ENCODE measurements at regions not wholly inside any gene's neighbourhood (a gene's known extent, or its start where the extent isn't known, plus 50 kb on each side); places are given as distances from the start of the nearest gene placed in this dataset.
"Not testable (repeated sequence)": the region's sequence is repeated elsewhere in the genome, so short reads cannot be mapped to it uniquely, and the experiment has no call there.

GRCh38 chr7:93031795-93032194 lies 86.0 kb downstream of the SAMD9 start:
- Histone ChIP-seq H3K9me3 (ENCODE audit: control insufficient read depth in 2 of 2, low read length in 2 of 2) (no peaks in the 10 kb centered on the region), H3K27ac (ENCODE audit: low read length) (no peak overlapping the region), H3K4me3 (ENCODE audit: low read length in 2 of 2) (no peak overlapping the region), H3K27me3 (ENCODE audit: control insufficient read depth in 1 of 2, insufficient read depth in 2 of 2, low read length in 2 of 2) (no peaks in the 10 kb centered on the region), H3K36me3 (ENCODE audit: control insufficient read depth in 2 of 2, insufficient read depth in 2 of 2, low read length in 2 of 2) (no peaks in the 10 kb centered on the region), H3K9ac (ENCODE audit: low read length in 2 of 2) (no peak overlapping the region), H3K4me1 (ENCODE audit: control insufficient read depth, insufficient read depth, low read length) (no peaks in the 10 kb centered on the region)

GRCh38 chr7:93030605-93031225 lies 87.1 kb downstream of the SAMD9 start:
- Histone ChIP-seq H3K27ac (ENCODE audit: low read length) (no peak overlapping the region), H3K9me3 (ENCODE audit: control insufficient read depth in 2 of 2, low read length in 2 of 2) (no peaks in the 10 kb centered on the region), H3K36me3 (ENCODE audit: control insufficient read depth in 2 of 2, insufficient read depth in 2 of 2, low read length in 2 of 2) (no peaks in the 10 kb centered on the region), H3K4me1 (ENCODE audit: control insufficient read depth, insufficient read depth, low read length) (no peaks in the 10 kb centered on the region), H3K9ac (ENCODE audit: low read length in 2 of 2) (no peak overlapping the region), H3K27me3 (ENCODE audit: control insufficient read depth in 1 of 2, insufficient read depth in 2 of 2, low read length in 2 of 2) (no peaks in the 10 kb centered on the region), H3K4me3 (ENCODE audit: low read length in 2 of 2) (no peak overlapping the region)

GRCh38 chr7:93029056-93029455 lies 88.7 kb downstream of the SAMD9 start:
- H3K9me3 ChIP-seq (ENCODE audit: control insufficient read depth in 2 of 2, low read length in 2 of 2) = no peaks in the 10 kb centered on the region
- H3K27me3 ChIP-seq (ENCODE audit: control insufficient read depth in 1 of 2, insufficient read depth in 2 of 2, low read length in 2 of 2) = no peaks in the 10 kb centered on the region
- no peak overlapping the region for H3K9ac ChIP-seq (ENCODE audit: low read length in 2 of 2)
- no peak overlapping the region for H3K4me3 ChIP-seq (ENCODE audit: low read length in 2 of 2)
- no peak overlapping the region for H3K27ac ChIP-seq (ENCODE audit: low read length)
- H3K36me3 ChIP-seq (ENCODE audit: control insufficient read depth in 2 of 2, insufficient read depth in 2 of 2, low read length in 2 of 2) = no peaks in the 10 kb centered on the region
- H3K4me1 ChIP-seq (ENCODE audit: control insufficient read depth, insufficient read depth, low read length) = no peaks in the 10 kb centered on the region

- no peak overlapping the region for H3K4me3 ChIP-seq (ENCODE audit: low read length in 2 of 2)
- H3K36me3 ChIP-seq (ENCODE audit: control insufficient read depth in 2 of 2, insufficient read depth in 2 of 2, low read length in 2 of 2) = no peaks in the 10 kb centered on the region
- H3K27me3 ChIP-seq (ENCODE audit: control insufficient read depth in 1 of 2, insufficient read depth in 2 of 2, low read length in 2 of 2) = no peaks in the 10 kb centered on the region
- H3K9me3 ChIP-seq (ENCODE audit: control insufficient read depth in 2 of 2, low read length in 2 of 2) = no peaks in the 10 kb centered on the region
- no peak overlapping the region for H3K9ac ChIP-seq (ENCODE audit: low read length in 2 of 2)
- no peaks in the 10 kb centered on the region for H3K4me1 ChIP-seq (ENCODE audit: control insufficient read depth, insufficient read depth, low read length)
- H3K27ac ChIP-seq (ENCODE audit: low read length) = no peak overlapping the region
Observed at GRCh38 chr7:93028610-93029009, 89.2 kb downstream of the SAMD9 start.

- H3K36me3 ChIP-seq (ENCODE audit: control insufficient read depth in 2 of 2, insufficient read depth in 2 of 2, low read length in 2 of 2) = no peaks in the 10 kb centered on the region
- H3K4me1 ChIP-seq (ENCODE audit: control insufficient read depth, insufficient read depth, low read length) = no peaks in the 10 kb centered on the region
- no peaks in the 10 kb centered on the region for H3K9me3 ChIP-seq (ENCODE audit: control insufficient read depth in 2 of 2, low read length in 2 of 2)
- H3K27me3 ChIP-seq (ENCODE audit: control insufficient read depth in 1 of 2, insufficient read depth in 2 of 2, low read length in 2 of 2) = no peaks in the 10 kb centered on the region
- no peak overlapping the region for H3K4me3 ChIP-seq (ENCODE audit: low read length in 2 of 2)
- no peak overlapping the region for H3K27ac ChIP-seq (ENCODE audit: low read length)
- no peak overlapping the region for H3K9ac ChIP-seq (ENCODE audit: low read length in 2 of 2)
Observed at GRCh38 chr7:93027044-93027443, 90.7 kb downstream of the SAMD9 start.

GRCh38 chr7:93026425-93026824 lies 91.4 kb downstream of the SAMD9 start:
- Histone ChIP-seq H3K4me3 (ENCODE audit: low read length in 2 of 2) (no peak overlapping the region), H3K36me3 (ENCODE audit: control insufficient read depth in 2 of 2, insufficient read depth in 2 of 2, low read length in 2 of 2) (no peaks in the 10 kb centered on the region), H3K9me3 (ENCODE audit: control insufficient read depth in 2 of 2, low read length in 2 of 2) (no peaks in the 10 kb centered on the region), H3K9ac (ENCODE audit: low read length in 2 of 2) (no peak overlapping the region), H3K27me3 (ENCODE audit: control insufficient read depth in 1 of 2, insufficient read depth in 2 of 2, low read length in 2 of 2) (no peaks in the 10 kb centered on the region), H3K27ac (ENCODE audit: low read length) (no peak overlapping the region), H3K4me1 (ENCODE audit: control insufficient read depth, insufficient read depth, low read length) (no peaks in the 10 kb centered on the region)

GRCh38 chr7:93025389-93025788 lies 92.4 kb downstream of the SAMD9 start:
- Histone ChIP-seq H3K9me3 (ENCODE audit: control insufficient read depth in 2 of 2, low read length in 2 of 2) (no peaks in the 10 kb centered on the region), H3K4me1 (ENCODE audit: control insufficient read depth, insufficient read depth, low read length) (no peaks in the 10 kb centered on the region), H3K27ac (ENCODE audit: low read length) (no peak overlapping the region), H3K27me3 (ENCODE audit: control insufficient read depth in 1 of 2, insufficient read depth in 2 of 2, low read length in 2 of 2) (no peaks in the 10 kb centered on the region), H3K36me3 (ENCODE audit: control insufficient read depth in 2 of 2, insufficient read depth in 2 of 2, low read length in 2 of 2) (no peaks in the 10 kb centered on the region), H3K4me3 (ENCODE audit: low read length in 2 of 2) (no peak overlapping the region), H3K9ac (ENCODE audit: low read length in 2 of 2) (no peak overlapping the region)

GRCh38 chr7:93022931-93023478 lies 94.8 kb downstream of the SAMD9 start:
- H3K9me3 ChIP-seq (ENCODE audit: control insufficient read depth in 2 of 2, low read length in 2 of 2); H3K4me3 ChIP-seq (ENCODE audit: low read length in 2 of 2); H3K36me3 ChIP-seq (ENCODE audit: control insufficient read depth in 2 of 2, insufficient read depth in 2 of 2, low read length in 2 of 2); H3K9ac ChIP-seq (ENCODE audit: low read length in 2 of 2); H3K27ac ChIP-seq (ENCODE audit: low read length); H3K27me3 ChIP-seq (ENCODE audit: control insufficient read depth in 1 of 2, insufficient read depth in 2 of 2, low read length in 2 of 2); H3K4me1 ChIP-seq (ENCODE audit: control insufficient read depth, insufficient read depth, low read length): not testable (repeated sequence)

- H3K27ac ChIP-seq (ENCODE audit: low read length) = no peak overlapping the region
- no peaks in the 10 kb centered on the region for H3K36me3 ChIP-seq (ENCODE audit: control insufficient read depth in 2 of 2, insufficient read depth in 2 of 2, low read length in 2 of 2)
- no peaks in the 10 kb centered on the region for H3K9me3 ChIP-seq (ENCODE audit: control insufficient read depth in 2 of 2, low read length in 2 of 2)
- no peak overlapping the region for H3K4me3 ChIP-seq (ENCODE audit: low read length in 2 of 2)
- H3K27me3 ChIP-seq (ENCODE audit: control insufficient read depth in 1 of 2, insufficient read depth in 2 of 2, low read length in 2 of 2) = no peaks in the 10 kb centered on the region
- no peaks in the 10 kb centered on the region for H3K4me1 ChIP-seq (ENCODE audit: control insufficient read depth, insufficient read depth, low read length)
- no peak overlapping the region for H3K9ac ChIP-seq (ENCODE audit: low read length in 2 of 2)
Observed at GRCh38 chr7:93021748-93022147, 96.0 kb downstream of the SAMD9 start.

GRCh38 chr7:93018716-93019115 lies 99.1 kb downstream of the SAMD9 start:
- no peaks in the 10 kb centered on the region for H3K9me3 ChIP-seq (ENCODE audit: control insufficient read depth in 2 of 2, low read length in 2 of 2)
- no peak overlapping the region for H3K4me3 ChIP-seq (ENCODE audit: low read length in 2 of 2)
- H3K27me3 ChIP-seq (ENCODE audit: control insufficient read depth in 1 of 2, insufficient read depth in 2 of 2, low read length in 2 of 2) = no peaks in the 10 kb centered on the region
- H3K9ac ChIP-seq (ENCODE audit: low read length in 2 of 2) = no peak overlapping the region
- H3K27ac ChIP-seq (ENCODE audit: low read length) = no peak overlapping the region
- H3K36me3 ChIP-seq (ENCODE audit: control insufficient read depth in 2 of 2, insufficient read depth in 2 of 2, low read length in 2 of 2) = no peaks in the 10 kb centered on the region
- no peaks in the 10 kb centered on the region for H3K4me1 ChIP-seq (ENCODE audit: control insufficient read depth, insufficient read depth, low read length)

GRCh38 chr7:93016681-93017381 lies 100.9 kb downstream of the SAMD9 start:
- H3K4me3 ChIP-seq (ENCODE audit: low read length in 2 of 2) = no peak overlapping the region
- no peaks in the 10 kb centered on the region for H3K27me3 ChIP-seq (ENCODE audit: control insufficient read depth in 1 of 2, insufficient read depth in 2 of 2, low read length in 2 of 2)
- H3K9ac ChIP-seq (ENCODE audit: low read length in 2 of 2) = no peak overlapping the region
- no peaks in the 10 kb centered on the region for H3K9me3 ChIP-seq (ENCODE audit: control insufficient read depth in 2 of 2, low read length in 2 of 2)
- no peak overlapping the region for H3K27ac ChIP-seq (ENCODE audit: low read length)
- no peaks in the 10 kb centered on the region for H3K36me3 ChIP-seq (ENCODE audit: control insufficient read depth in 2 of 2, insufficient read depth in 2 of 2, low read length in 2 of 2)
- H3K4me1 ChIP-seq (ENCODE audit: control insufficient read depth, insufficient read depth, low read length) = no peaks in the 10 kb centered on the region
